ENCODE measurements at regions not wholly inside any gene's neighbourhood (a gene's known extent, or its start where the extent isn't known, plus 50 kb on each side); places are given as distances from the start of the nearest gene placed in this dataset.

GRCh38 chr6:113597231-113597583, 259.9 kb upstream of the MARCKS start:
- no peak for DNase-seq

GRCh38 chr6:113598786-113599185, 258.4 kb upstream of the MARCKS start:
- DNase-seq = no peak

- no peak for DNase-seq
Measured at GRCh38 chr6:113599444-113599843, 257.7 kb upstream of the MARCKS start.

- no peak for DNase-seq
Measured at GRCh38 chr6:113600551-113601339, 256.4 kb upstream of the MARCKS start.

GRCh38 chr6:113607821-113608545, 249.2 kb upstream of the MARCKS start:
- DNase-seq = no peak

- peak; percentile 33 for DNase-seq
Measured at GRCh38 chr6:113610377-113610988, 246.7 kb upstream of the MARCKS start.

- no peak for DNase-seq
Measured at GRCh38 chr6:113616701-113617274, 240.4 kb upstream of the MARCKS start.

- DNase-seq = no peak
Measured at GRCh38 chr6:113619077-113619476, 238.1 kb upstream of the MARCKS start.

- DNase-seq = no peak
Measured at GRCh38 chr6:113620386-113620785, 236.8 kb upstream of the MARCKS start.

GRCh38 chr6:113622254-113622653, 234.9 kb upstream of the MARCKS start:
- DNase-seq = no peak

- DNase-seq = no peak
Measured at GRCh38 chr6:113623129-113623528, 234.0 kb upstream of the MARCKS start.

GRCh38 chr6:113625850-113626249, 231.3 kb upstream of the MARCKS start:
- DNase-seq = no peak

- DNase-seq = no peak
Measured at GRCh38 chr6:113626475-113626874, 230.7 kb upstream of the MARCKS start.

- no peak for DNase-seq
Measured at GRCh38 chr6:113627480-113627879, 229.7 kb upstream of the MARCKS start.

- no peak for DNase-seq
Measured at GRCh38 chr6:113629256-113629655, 227.9 kb upstream of the MARCKS start.

- no peak for DNase-seq
Measured at GRCh38 chr6:113629975-113630737, 227.0 kb upstream of the MARCKS start.

- no peak for DNase-seq
Measured at GRCh38 chr6:113630738-113631535, 226.2 kb upstream of the MARCKS start.

- DNase-seq = no peak
Measured at GRCh38 chr6:113631666-113632065, 225.5 kb upstream of the MARCKS start.

GRCh38 chr6:113632220-113632864, 224.8 kb upstream of the MARCKS start:
- peak; percentile 45 for DNase-seq

- DNase-seq = no peak
Measured at GRCh38 chr6:113633638-113634037, 223.5 kb upstream of the MARCKS start.

All from eye (tissue), 1 donor.